GM18505 (cell line): ENCODE measurements at regions not wholly inside any gene's neighbourhood (a gene's known extent, or its start where the extent isn't known, plus 50 kb on each side); places are given as distances from the start of the nearest gene placed in this dataset.
"Not testable (repeated sequence)": the region's sequence is repeated elsewhere in the genome, so short reads cannot be mapped to it uniquely, and the experiment has no call there.

Source experiments
- ATAC-seq: cut with Tn5 transposase; IDR thresholded peaks from one replicate; pipeline ENCODE4 v1.9.1; 2021; ENCODE audit not compliant: unreplicated experiment
- POLR2A ChIP-seq: IDR thresholded peaks from 4 replicates; pipeline ENCODE4 v1.6.1; 2011; ENCODE audit warnings: borderline replicate concordance; ENCODE audit not compliant: insufficient read depth, insufficient read length; ENCODE audit errors: extremely low read depth

- TF ChIP-seq POLR2A = no peak
- ATAC-seq = no peak
Observed at GRCh38 chr1:102733491-102734236, 374.7 kb downstream of the COL11A1 start.

GRCh38 chr1:102732927-102733326, 375.4 kb downstream of the COL11A1 start:
- TF ChIP-seq POLR2A = no peak
- no peak for ATAC-seq

GRCh38 chr1:102726417-102726816, 381.9 kb downstream of the COL11A1 start:
- TF ChIP-seq POLR2A = no peak
- no peak for ATAC-seq

GRCh38 chr1:102724741-102725140, 383.6 kb downstream of the COL11A1 start:
- TF ChIP-seq POLR2A = no peak
- ATAC-seq = no peak

GRCh38 chr1:102715150-102715549, 393.2 kb downstream of the COL11A1 start:
- no peak for TF ChIP-seq POLR2A
- no peak for ATAC-seq

- TF ChIP-seq POLR2A = no peak
- ATAC-seq = no peak
Observed at GRCh38 chr1:102699524-102699923, 408.8 kb downstream of the COL11A1 start.

- TF ChIP-seq POLR2A = no peak
- no peak for ATAC-seq
Observed at GRCh38 chr1:102693345-102693744, 415.0 kb downstream of the COL11A1 start.

GRCh38 chr1:102691592-102692090, 416.7 kb downstream of the COL11A1 start:
- no peak for TF ChIP-seq POLR2A
- ATAC-seq = no peak

- ATAC-seq = no peak
- no peak for TF ChIP-seq POLR2A
Observed at GRCh38 chr1:102687383-102687782, 420.9 kb downstream of the COL11A1 start.

GRCh38 chr1:102661481-102661880, 446.8 kb downstream of the COL11A1 start:
- ATAC-seq = no peak

GRCh38 chr1:102659876-102660483, 448.3 kb downstream of the COL11A1 start:
- ATAC-seq = not testable (repeated sequence)

More at GRCh38 chr1:102661481-102661880, 446.8 kb downstream of the COL11A1 start:
- TF ChIP-seq POLR2A = no peak

- no peak for ATAC-seq
- TF ChIP-seq POLR2A = no peak
Observed at GRCh38 chr1:102655034-102655433, 453.3 kb downstream of the COL11A1 start.

GRCh38 chr1:102640872-102641271, 467.4 kb downstream of the COL11A1 start:
- no peak for TF ChIP-seq POLR2A
- no peak for ATAC-seq

GRCh38 chr1:102640312-102640711, 468.0 kb downstream of the COL11A1 start:
- no peak for TF ChIP-seq POLR2A
- no peak for ATAC-seq
